Thyroid gland (tissue), 4 donors: ENCODE measurements at regions not wholly inside any gene's neighbourhood (a gene's known extent, or its start where the extent isn't known, plus 50 kb on each side); places are given as distances from the start of the nearest gene placed in this dataset.

Source experiments
- POLR2A ChIP-seq, 2 donors: fragments of 450-650 bp; IDR thresholded peaks; one replicate each; pipeline ENCODE4 v1.6.1; 2017; ENCODE audit warnings: antibody characterized with exemption in 2 of 2, mild to moderate bottlenecking in 2 of 2, moderate library complexity in 1 of 2
- TF ChIP-seq, protein P1 (sequence below), 6 experiments: fragments of 200-600 bp in 3 of 6; fragments of 450-650 bp in 3 of 6; sonication (generic) in 3 of 6; IDR thresholded peaks; one replicate each; pipeline ENCODE4 v1.5.1; 2016 to 2019; ENCODE audit warnings: antibody characterized with exemption in 6 of 6, mild to moderate bottlenecking in 2 of 6, inconsistent platforms in 1 of 6, moderate library complexity in 1 of 6

DNA sequence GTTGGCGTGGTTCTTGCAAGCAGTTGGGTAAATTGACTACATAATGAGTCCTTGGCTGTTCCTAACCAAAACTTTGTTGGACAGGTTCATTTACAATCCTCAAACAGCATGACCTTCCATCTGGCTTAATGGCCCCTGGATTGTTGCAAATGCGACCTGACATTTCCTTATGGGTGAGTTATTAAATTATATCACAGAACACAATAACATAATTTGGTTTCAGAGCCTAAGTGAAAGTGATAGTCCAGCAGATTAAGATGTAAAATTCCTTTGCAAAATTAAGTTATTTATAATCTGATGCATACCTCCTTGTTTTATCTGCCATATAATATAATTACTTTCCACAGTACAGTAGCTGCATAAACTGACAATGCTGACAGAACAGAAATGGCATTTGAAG, 224.4 kb downstream of the TUSC1 start:
- TF ChIP-seq, protein P1, sequence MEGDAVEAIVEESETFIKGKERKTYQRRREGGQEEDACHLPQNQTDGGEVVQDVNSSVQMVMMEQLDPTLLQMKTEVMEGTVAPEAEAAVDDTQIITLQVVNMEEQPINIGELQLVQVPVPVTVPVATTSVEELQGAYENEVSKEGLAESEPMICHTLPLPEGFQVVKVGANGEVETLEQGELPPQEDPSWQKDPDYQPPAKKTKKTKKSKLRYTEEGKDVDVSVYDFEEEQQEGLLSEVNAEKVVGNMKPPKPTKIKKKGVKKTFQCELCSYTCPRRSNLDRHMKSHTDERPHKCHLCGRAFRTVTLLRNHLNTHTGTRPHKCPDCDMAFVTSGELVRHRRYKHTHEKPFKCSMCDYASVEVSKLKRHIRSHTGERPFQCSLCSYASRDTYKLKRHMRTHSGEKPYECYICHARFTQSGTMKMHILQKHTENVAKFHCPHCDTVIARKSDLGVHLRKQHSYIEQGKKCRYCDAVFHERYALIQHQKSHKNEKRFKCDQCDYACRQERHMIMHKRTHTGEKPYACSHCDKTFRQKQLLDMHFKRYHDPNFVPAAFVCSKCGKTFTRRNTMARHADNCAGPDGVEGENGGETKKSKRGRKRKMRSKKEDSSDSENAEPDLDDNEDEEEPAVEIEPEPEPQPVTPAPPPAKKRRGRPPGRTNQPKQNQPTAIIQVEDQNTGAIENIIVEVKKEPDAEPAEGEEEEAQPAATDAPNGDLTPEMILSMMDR (IDR thresholded peaks at IDR 0.05) = no peak
- TF ChIP-seq POLR2A (IDR thresholded peaks at IDR 0.05) = no peak
